ENCODE measurements at regions not wholly inside any gene's neighbourhood (a gene's known extent, or its start where the extent isn't known, plus 50 kb on each side); places are given as distances from the start of the nearest gene placed in this dataset.

- no peak overlapping the region for H2AFZ ChIP-seq (ENCODE audit: low read length, unreplicated experiment)
- H3K27ac ChIP-seq (ENCODE audit: low read depth, low read length) = no peak overlapping the region
- no peaks in the 10 kb centered on the region for H3K36me3 ChIP-seq (ENCODE audit: insufficient read depth, low read length)
- H3K27me3 ChIP-seq (ENCODE audit: insufficient read depth, low read length) = peaks cover 8% of the 10 kb centered on the region; the same call in 1 of the 2 replicates
- no peaks in the 10 kb centered on the region for H3K4me1 ChIP-seq (ENCODE audit: control insufficient read depth, insufficient read depth, low read length, unreplicated experiment)
- H3K79me2 ChIP-seq (ENCODE audit: control insufficient read depth, insufficient read depth, low read length, unreplicated experiment) = no peaks in the 10 kb centered on the region
- no peak overlapping the region for H3K4me3 ChIP-seq (ENCODE audit: low read depth, low read length)
Observed at GRCh38 chr18:72692086-72692485, 147.9 kb upstream of the CBLN2 start.

- no peaks in the 10 kb centered on the region for H3K36me3 ChIP-seq (ENCODE audit: insufficient read depth, low read length)
- H3K27ac ChIP-seq (ENCODE audit: low read depth, low read length) = no peak overlapping the region
- no peaks in the 10 kb centered on the region for H3K79me2 ChIP-seq (ENCODE audit: control insufficient read depth, insufficient read depth, low read length, unreplicated experiment)
- H3K4me3 ChIP-seq (ENCODE audit: low read depth, low read length) = no peak overlapping the region
- peaks cover 11% of the 10 kb centered on the region; the same call in 1 of the 2 replicates for H3K27me3 ChIP-seq (ENCODE audit: insufficient read depth, low read length)
- H2AFZ ChIP-seq (ENCODE audit: low read length, unreplicated experiment) = no peak overlapping the region
- no peaks in the 10 kb centered on the region for H3K4me1 ChIP-seq (ENCODE audit: control insufficient read depth, insufficient read depth, low read length, unreplicated experiment)
Observed at GRCh38 chr18:72687736-72688135, 143.6 kb upstream of the CBLN2 start.

- H2AFZ ChIP-seq (ENCODE audit: low read length, unreplicated experiment) = no peak overlapping the region
- no peaks in the 10 kb centered on the region for H3K36me3 ChIP-seq (ENCODE audit: insufficient read depth, low read length)
Observed at GRCh38 chr18:72675394-72675793, 131.3 kb upstream of the CBLN2 start.

GRCh38 chr18:72674710-72675109 is 130.6 kb upstream of the CBLN2 start:
- Histone ChIP-seq H3K4me3 (ENCODE audit: low read depth, low read length) (no peak overlapping the region), H3K79me2 (ENCODE audit: control insufficient read depth, insufficient read depth, low read length, unreplicated experiment) (no peaks in the 10 kb centered on the region), H3K4me1 (ENCODE audit: control insufficient read depth, insufficient read depth, low read length, unreplicated experiment) (no peaks in the 10 kb centered on the region), H2AFZ (ENCODE audit: low read length, unreplicated experiment) (no peak overlapping the region), H3K36me3 (ENCODE audit: insufficient read depth, low read length) (no peaks in the 10 kb centered on the region), H3K27me3 (ENCODE audit: insufficient read depth, low read length) (peaks cover 2% of the 10 kb centered on the region; the same call in 1 of the 2 replicates), H3K27ac (ENCODE audit: low read depth, low read length) (no peak overlapping the region)

More at GRCh38 chr18:72675394-72675793, 131.3 kb upstream of the CBLN2 start:
- H3K27ac ChIP-seq (ENCODE audit: low read depth, low read length) = no peak overlapping the region
- H3K79me2 ChIP-seq (ENCODE audit: control insufficient read depth, insufficient read depth, low read length, unreplicated experiment) = no peaks in the 10 kb centered on the region
- H3K27me3 ChIP-seq (ENCODE audit: insufficient read depth, low read length) = peaks cover 2% of the 10 kb centered on the region; the same call in 1 of the 2 replicates
- H3K4me1 ChIP-seq (ENCODE audit: control insufficient read depth, insufficient read depth, low read length, unreplicated experiment) = no peaks in the 10 kb centered on the region
- no peak overlapping the region for H3K4me3 ChIP-seq (ENCODE audit: low read depth, low read length)

GRCh38 chr18:72673242-72673641 is 129.1 kb upstream of the CBLN2 start:
- H3K4me1 ChIP-seq (ENCODE audit: control insufficient read depth, insufficient read depth, low read length, unreplicated experiment) = no peaks in the 10 kb centered on the region
- no peak overlapping the region for H3K4me3 ChIP-seq (ENCODE audit: low read depth, low read length)
- H3K79me2 ChIP-seq (ENCODE audit: control insufficient read depth, insufficient read depth, low read length, unreplicated experiment) = no peaks in the 10 kb centered on the region
- H2AFZ ChIP-seq (ENCODE audit: low read length, unreplicated experiment) = no peak overlapping the region
- H3K27me3 ChIP-seq (ENCODE audit: insufficient read depth, low read length) = peaks cover 2% of the 10 kb centered on the region; the same call in 1 of the 2 replicates
- H3K27ac ChIP-seq (ENCODE audit: low read depth, low read length) = no peak overlapping the region
- no peaks in the 10 kb centered on the region for H3K36me3 ChIP-seq (ENCODE audit: insufficient read depth, low read length)

- Histone ChIP-seq H3K4me3 (ENCODE audit: low read depth, low read length) (no peak overlapping the region), H3K4me1 (ENCODE audit: control insufficient read depth, insufficient read depth, low read length, unreplicated experiment) (no peaks in the 10 kb centered on the region), H3K27me3 (ENCODE audit: insufficient read depth, low read length) (peaks cover 2% of the 10 kb centered on the region; the same call in 1 of the 2 replicates), H2AFZ (ENCODE audit: low read length, unreplicated experiment) (no peak overlapping the region), H3K27ac (ENCODE audit: low read depth, low read length) (no peak overlapping the region), H3K36me3 (ENCODE audit: insufficient read depth, low read length) (no peaks in the 10 kb centered on the region), H3K79me2 (ENCODE audit: control insufficient read depth, insufficient read depth, low read length, unreplicated experiment) (no peaks in the 10 kb centered on the region)
Observed at GRCh38 chr18:72672364-72673184, 128.4 kb upstream of the CBLN2 start.

- Histone ChIP-seq H3K27ac (ENCODE audit: low read depth, low read length) (no peak overlapping the region), H3K27me3 (ENCODE audit: insufficient read depth, low read length) (no peaks in the 10 kb centered on the region), H3K79me2 (ENCODE audit: control insufficient read depth, insufficient read depth, low read length, unreplicated experiment) (no peaks in the 10 kb centered on the region), H2AFZ (ENCODE audit: low read length, unreplicated experiment) (no peak overlapping the region), H3K36me3 (ENCODE audit: insufficient read depth, low read length) (no peaks in the 10 kb centered on the region), H3K4me3 (ENCODE audit: low read depth, low read length) (no peak overlapping the region), H3K4me1 (ENCODE audit: control insufficient read depth, insufficient read depth, low read length, unreplicated experiment) (no peaks in the 10 kb centered on the region)
Observed at GRCh38 chr18:72667932-72668331, 123.8 kb upstream of the CBLN2 start.

- Histone ChIP-seq H3K27ac (ENCODE audit: low read depth, low read length) (no peak overlapping the region), H3K4me3 (ENCODE audit: low read depth, low read length) (no peak overlapping the region), H3K4me1 (ENCODE audit: control insufficient read depth, insufficient read depth, low read length, unreplicated experiment) (no peaks in the 10 kb centered on the region), H2AFZ (ENCODE audit: low read length, unreplicated experiment) (no peak overlapping the region), H3K27me3 (ENCODE audit: insufficient read depth, low read length) (no peaks in the 10 kb centered on the region; the same call in 1 of the 2 replicates), H3K36me3 (ENCODE audit: insufficient read depth, low read length) (no peaks in the 10 kb centered on the region), H3K79me2 (ENCODE audit: control insufficient read depth, insufficient read depth, low read length, unreplicated experiment) (no peaks in the 10 kb centered on the region)
Observed at GRCh38 chr18:72652990-72653593, 109.0 kb upstream of the CBLN2 start.

- Histone ChIP-seq H3K36me3 (ENCODE audit: insufficient read depth, low read length) (no peaks in the 10 kb centered on the region), H2AFZ (ENCODE audit: low read length, unreplicated experiment) (no peak overlapping the region), H3K79me2 (ENCODE audit: control insufficient read depth, insufficient read depth, low read length, unreplicated experiment) (no peaks in the 10 kb centered on the region)
Observed at GRCh38 chr18:72651033-72651432, 106.9 kb upstream of the CBLN2 start.

GRCh38 chr18:72648481-72648960 is 104.4 kb upstream of the CBLN2 start:
- no peaks in the 10 kb centered on the region for H3K27me3 ChIP-seq (ENCODE audit: insufficient read depth, low read length)
- H2AFZ ChIP-seq (ENCODE audit: low read length, unreplicated experiment) = no peak overlapping the region
- no peak overlapping the region for H3K4me3 ChIP-seq (ENCODE audit: low read depth, low read length)
- H3K79me2 ChIP-seq (ENCODE audit: control insufficient read depth, insufficient read depth, low read length, unreplicated experiment) = no peaks in the 10 kb centered on the region
- no peaks in the 10 kb centered on the region for H3K4me1 ChIP-seq (ENCODE audit: control insufficient read depth, insufficient read depth, low read length, unreplicated experiment)
- no peaks in the 10 kb centered on the region for H3K36me3 ChIP-seq (ENCODE audit: insufficient read depth, low read length)
- H3K27ac ChIP-seq (ENCODE audit: low read depth, low read length) = no peak overlapping the region

More at GRCh38 chr18:72651033-72651432, 106.9 kb upstream of the CBLN2 start:
- H3K27me3 ChIP-seq (ENCODE audit: insufficient read depth, low read length) = no peaks in the 10 kb centered on the region; the same call in 1 of the 2 replicates
- H3K4me3 ChIP-seq (ENCODE audit: low read depth, low read length) = no peak overlapping the region
- no peaks in the 10 kb centered on the region for H3K4me1 ChIP-seq (ENCODE audit: control insufficient read depth, insufficient read depth, low read length, unreplicated experiment)
- no peak overlapping the region for H3K27ac ChIP-seq (ENCODE audit: low read depth, low read length)
